HCT116 (cell line): ENCODE measurements at regions not wholly inside any gene's neighbourhood (a gene's known extent, or its start where the extent isn't known, plus 50 kb on each side); places are given as distances from the start of the nearest gene placed in this dataset.

Experiments
- ATAC-seq: fragments of 200-7000 bp; cut with Tn5 transposase; 2 replicates; pipeline ENCODE4 v1.9.1; 2020; ENCODE audit warnings: mild to moderate bottlenecking, moderate library complexity
- BruUV-seq: library from RNA; stranded (reverse); fragments of 400-500 nt; replicated peaks from 2 replicates; lab custom pipeline; 2021; lab: Mats Ljungman, UMichigan
- CTCF ChIA-PET: fragments of 300-600 bp; sonication (Branson Sonifier 250); formaldehyde crosslinking; loops from one replicate; lab custom pipeline; 2021; ENCODE audit warnings: antibody characterized with exemption; lab: Charles Lee
- POLR2A ChIA-PET: fragments of 300-600, 350-600 bp; sonication (Branson Sonifier 250); formaldehyde crosslinking; loops from one replicate; lab custom pipeline; 2021; ENCODE audit warnings: antibody characterized with exemption; lab: Charles Lee
- RAD21 ChIA-PET, 2 experiments: fragments of 300-600 bp; sonication (Branson Sonifier 250); formaldehyde crosslinking; loops; one replicate each; lab custom pipeline; 2023; ENCODE audit warnings: low total read pairs in 2 of 2; ENCODE audit not compliant: uncharacterized antibody in 2 of 2, unreplicated experiment in 2 of 2, low non-redundant PET in 1 of 2; lab: Charles Lee
- DNase-seq: peaks from one replicate; pipeline ENCODE4 v3.0.0-alpha.2; 2010; ENCODE audit warnings: low read depth, low spot score
- H2AFZ ChIP-seq: fragments of 200-600 bp; shearing (Covaris generic), sonication (generic); 2 replicates; pipeline ENCODE4 v1.6.1; 2017; ENCODE audit warnings: low read depth, mixed run types, mixed read lengths, antibody characterized with exemption, low read length; ENCODE audit not compliant: poor library complexity, severe bottlenecking
- H3K27ac ChIP-seq: 2 replicates; pipeline ENCODE4 v1.5.1; 2012; ENCODE audit warnings: low read depth, low read length
- H3K27me3 ChIP-seq: fragments of 200-600 bp; sonication (generic); 2 replicates; pipeline ENCODE4 v1.6.1; 2016; ENCODE audit warnings: mixed run types, low read length, mixed read lengths; ENCODE audit not compliant: insufficient read depth
- H3K36me3 ChIP-seq, 2 experiments: fragments of 200-500 bp in 1 of 2; fragments of 200-600 bp in 1 of 2; sonication (Bioruptor generic) in 1 of 2; sonication (generic) in 1 of 2; 2 replicates each; pipeline versions ENCODE4 v1.5.1 to v1.6.1; 2014 to 2016; ENCODE audit warnings: low read length in 2 of 2, inconsistent platforms in 1 of 2, mixed read lengths in 1 of 2, mixed run types in 1 of 2; ENCODE audit not compliant: insufficient read depth in 2 of 2, control insufficient read depth in 1 of 2
- H3K4me1 ChIP-seq, 2 experiments: fragments of 200-600 bp in 1 of 2; sonication (generic) in 1 of 2; 2 replicates each; pipeline versions ENCODE4 v1.5.1 to v1.6.1; 2012 to 2017; ENCODE audit warnings: low read length in 2 of 2, inconsistent platforms in 1 of 2, mild to moderate bottlenecking in 1 of 2, mixed read lengths in 1 of 2, mixed run types in 1 of 2, moderate library complexity in 1 of 2; ENCODE audit not compliant: insufficient read depth in 2 of 2, control insufficient read depth in 1 of 2
- H3K4me2 ChIP-seq: fragments of 200-600 bp; sonication (generic); 2 replicates; pipeline ENCODE4 v1.6.1; 2017; ENCODE audit warnings: mixed run types, low read length, mixed read lengths
- H3K4me3 ChIP-seq, 2 experiments: fragments of 200-600 bp in 1 of 2; sonication (generic) in 1 of 2; replicated peaks in 1 of 2; 2 replicates each; pipeline ENCODE4 v1.5.1; 2011 to 2016; ENCODE audit warnings: low read length in 2 of 2, control low read depth in 1 of 2, low read depth in 1 of 2, mild to moderate bottlenecking in 1 of 2, mixed read lengths in 1 of 2, mixed run types in 1 of 2
- H3K79me2 ChIP-seq: fragments of 200-600 bp; sonication (generic); 2 replicates; pipeline ENCODE4 v1.6.1; 2017; ENCODE audit warnings: mild to moderate bottlenecking, mixed run types, low read length, moderate library complexity, mixed read lengths; ENCODE audit not compliant: insufficient read depth
- H3K9ac ChIP-seq: fragments of 200-600 bp; sonication (generic); 2 replicates; pipeline ENCODE4 v1.6.1; 2016; ENCODE audit warnings: low read length, mixed read lengths
- H3K9me2 ChIP-seq: fragments of 200-600 bp; sonication (generic), shearing (Covaris generic); 2 replicates; pipeline ENCODE4 v1.6.1; 2017; ENCODE audit warnings: mixed run types, mild to moderate bottlenecking, moderate library complexity; ENCODE audit not compliant: insufficient read depth
- H3K9me3 ChIP-seq, 2 experiments: fragments of 200-500 bp in 1 of 2; fragments of 200-600 bp in 1 of 2; sonication (Bioruptor generic) in 1 of 2; sonication (generic) in 1 of 2; 2 replicates each; pipeline ENCODE4 v1.6.1; 2014 to 2017; ENCODE audit warnings: low read length in 2 of 2, mixed read lengths in 2 of 2, inconsistent platforms in 1 of 2, low read depth in 1 of 2, mild to moderate bottlenecking in 1 of 2, mixed run types in 1 of 2, moderate library complexity in 1 of 2; ENCODE audit not compliant: control insufficient read depth in 1 of 2, insufficient read depth in 1 of 2
- H4K20me1 ChIP-seq: fragments of 200-600 bp; sonication (generic), shearing (Covaris generic); 2 replicates; pipeline ENCODE4 v1.6.1; 2017; ENCODE audit warnings: mixed run types, mild to moderate bottlenecking, moderate library complexity; ENCODE audit not compliant: insufficient read depth
- CEBPB ChIP-seq: IDR thresholded peaks from 2 replicates; pipeline ENCODE4 v1.6.1; 2012; ENCODE audit warnings: low read depth
- EZH2 ChIP-seq: fragments of 200-600 bp; sonication (generic); IDR thresholded peaks from 2 replicates; pipeline ENCODE4 v1.6.1; 2017; ENCODE audit warnings: antibody characterized with exemption, mixed run types
- FOSL1 ChIP-seq: IDR thresholded peaks from 2 replicates; pipeline ENCODE4 v1.6.1; 2012; ENCODE audit warnings: low read depth
- JUND ChIP-seq: IDR thresholded peaks from 2 replicates; pipeline ENCODE4 v1.6.1; 2012
- POLR2A ChIP-seq: IDR thresholded peaks from 2 replicates; pipeline ENCODE4 v1.7.0; 2011; ENCODE audit warnings: borderline replicate concordance; ENCODE audit not compliant: insufficient read depth, insufficient read length; ENCODE audit errors: extremely low read depth
- SIN3A ChIP-seq: IDR thresholded peaks from 2 replicates; pipeline ENCODE4 v1.6.1; 2012; ENCODE audit warnings: low read depth
- YY1 ChIP-seq: IDR thresholded peaks from 2 replicates; pipeline ENCODE4 v1.6.1; 2011; ENCODE audit warnings: low read length, low read depth, moderate library complexity, mild to moderate bottlenecking; ENCODE audit not compliant: insufficient replicate concordance; ENCODE audit errors: extremely low read depth
- ZNF274 ChIP-seq: fragments of 200-500 bp; sonication (Bioruptor generic); IDR thresholded peaks from 2 replicates; pipeline ENCODE4 v1.6.1; 2014; ENCODE audit warnings: mild to moderate bottlenecking, low read depth, low read length, inconsistent platforms
- intact Hi-C: fragments of 100-400 bp; cut with micrococcal nuclease; formaldehyde crosslinking; loops from 2 replicates; pipeline ENCODE4 v1.10.0; 2022
- TF ChIP-seq, protein P1 (sequence below): IDR thresholded peaks from 2 replicates; pipeline ENCODE4 v1.6.1; 2012; ENCODE audit warnings: low read depth
- TF ChIP-seq, protein P2 (sequence below): IDR thresholded peaks from 2 replicates; pipeline ENCODE4 v1.6.1; 2012

DNA sequence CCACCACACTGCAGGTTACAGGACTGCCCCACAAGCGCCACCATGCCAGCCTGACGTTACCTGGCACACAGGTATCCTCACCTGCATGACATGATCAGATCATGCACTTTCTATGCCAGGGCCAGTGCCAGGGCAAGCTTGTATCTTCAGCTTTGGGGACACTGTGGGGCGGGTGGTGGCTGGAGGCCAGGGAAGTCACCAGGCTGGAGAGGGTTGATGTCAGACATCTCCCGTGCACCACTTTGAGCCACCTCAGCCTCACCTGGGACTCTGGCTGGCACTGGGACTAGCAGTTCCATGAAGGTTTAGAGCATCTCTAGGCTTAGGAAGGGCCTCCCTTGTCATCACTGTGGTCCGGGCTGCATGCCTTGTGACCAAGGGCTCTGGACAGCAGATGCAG is 97.2 kb downstream of the WTIP start:
- no peak for ATAC-seq
- Histone ChIP-seq H3K27ac (no peak overlapping the region), H3K27me3 (no peaks in the 10 kb centered on the region), H3K9ac (no peak overlapping the region), H3K79me2 (no peaks in the 10 kb centered on the region), H3K4me1 (no peaks in the 10 kb centered on the region), H3K4me3 (no peak overlapping the region), H2AFZ (no peak overlapping the region), H3K9me3 (no peaks in the 10 kb centered on the region), H3K9me2 (no peaks in the 10 kb centered on the region), H4K20me1 (no peaks in the 10 kb centered on the region), H3K4me2 (no peak overlapping the region), H3K36me3 (no peaks in the 10 kb centered on the region)
- TF ChIP-seq JUND (no peak), FOSL1 (no peak), YY1 (no peak), SIN3A (no peak), CEBPB (no peak), EZH2 (no peak), POLR2A (no peak), ZNF274 (no peak)
- TF ChIP-seq, protein P1, sequence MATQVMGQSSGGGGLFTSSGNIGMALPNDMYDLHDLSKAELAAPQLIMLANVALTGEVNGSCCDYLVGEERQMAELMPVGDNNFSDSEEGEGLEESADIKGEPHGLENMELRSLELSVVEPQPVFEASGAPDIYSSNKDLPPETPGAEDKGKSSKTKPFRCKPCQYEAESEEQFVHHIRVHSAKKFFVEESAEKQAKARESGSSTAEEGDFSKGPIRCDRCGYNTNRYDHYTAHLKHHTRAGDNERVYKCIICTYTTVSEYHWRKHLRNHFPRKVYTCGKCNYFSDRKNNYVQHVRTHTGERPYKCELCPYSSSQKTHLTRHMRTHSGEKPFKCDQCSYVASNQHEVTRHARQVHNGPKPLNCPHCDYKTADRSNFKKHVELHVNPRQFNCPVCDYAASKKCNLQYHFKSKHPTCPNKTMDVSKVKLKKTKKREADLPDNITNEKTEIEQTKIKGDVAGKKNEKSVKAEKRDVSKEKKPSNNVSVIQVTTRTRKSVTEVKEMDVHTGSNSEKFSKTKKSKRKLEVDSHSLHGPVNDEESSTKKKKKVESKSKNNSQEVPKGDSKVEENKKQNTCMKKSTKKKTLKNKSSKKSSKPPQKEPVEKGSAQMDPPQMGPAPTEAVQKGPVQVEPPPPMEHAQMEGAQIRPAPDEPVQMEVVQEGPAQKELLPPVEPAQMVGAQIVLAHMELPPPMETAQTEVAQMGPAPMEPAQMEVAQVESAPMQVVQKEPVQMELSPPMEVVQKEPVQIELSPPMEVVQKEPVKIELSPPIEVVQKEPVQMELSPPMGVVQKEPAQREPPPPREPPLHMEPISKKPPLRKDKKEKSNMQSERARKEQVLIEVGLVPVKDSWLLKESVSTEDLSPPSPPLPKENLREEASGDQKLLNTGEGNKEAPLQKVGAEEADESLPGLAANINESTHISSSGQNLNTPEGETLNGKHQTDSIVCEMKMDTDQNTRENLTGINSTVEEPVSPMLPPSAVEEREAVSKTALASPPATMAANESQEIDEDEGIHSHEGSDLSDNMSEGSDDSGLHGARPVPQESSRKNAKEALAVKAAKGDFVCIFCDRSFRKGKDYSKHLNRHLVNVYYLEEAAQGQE, result no peak
- TF ChIP-seq, protein P2, sequence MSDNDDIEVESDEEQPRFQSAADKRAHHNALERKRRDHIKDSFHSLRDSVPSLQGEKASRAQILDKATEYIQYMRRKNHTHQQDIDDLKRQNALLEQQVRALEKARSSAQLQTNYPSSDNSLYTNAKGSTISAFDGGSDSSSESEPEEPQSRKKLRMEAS, result no peak
- ChIA-PET POLR2A (no interaction called here), RAD21 (no interaction called here), CTCF (no interaction called here)
- BruUV-seq, result no TSS peak
- no peak for DNase-seq
- intact Hi-C loops, result no loop called here
